OCI-LY7 (cell line): ENCODE measurements at regions not wholly inside any gene's neighbourhood (a gene's known extent, or its start where the extent isn't known, plus 50 kb on each side); places are given as distances from the start of the nearest gene placed in this dataset.

ENCODE experiments used
- BruUV-seq: library from RNA; stranded (reverse); fragments of 400-500 nt; replicated peaks from 2 replicates; lab custom pipeline; 2021; lab: Mats Ljungman, UMichigan
- CTCF ChIA-PET: fragments of 300-600 bp; sonication (Branson Sonifier 250); formaldehyde crosslinking; loops from one replicate; lab custom pipeline; 2022; ENCODE audit warnings: antibody characterized with exemption; ENCODE audit not compliant: unreplicated experiment; lab: Charles Lee
- POLR2A ChIA-PET: fragments of 300-600 bp; sonication (Branson Sonifier 250); formaldehyde crosslinking; loops from one replicate; lab custom pipeline; 2022; ENCODE audit warnings: antibody characterized with exemption; lab: Charles Lee
- DNase-seq: peaks from one replicate; pipeline ENCODE4 v3.0.0-alpha.2; 2015; ENCODE audit warnings: low spot score
- H2AFZ ChIP-seq: fragments of 200-600 bp; sonication (generic), shearing (Covaris generic); 2 replicates; pipeline ENCODE4 v1.6.1; 2014; ENCODE audit warnings: mild to moderate bottlenecking, antibody characterized with exemption, low read length, moderate library complexity
- H3K27ac ChIP-seq: fragments of 200-600 bp; sonication (generic); 2 replicates; pipeline ENCODE4 v1.5.1; 2014; ENCODE audit warnings: mixed run types, low read depth, mild to moderate bottlenecking, moderate library complexity, low read length, inconsistent platforms; ENCODE audit not compliant: poor library complexity, severe bottlenecking
- H3K36me3 ChIP-seq: fragments of 200-600 bp; sonication (generic); 2 replicates; pipeline ENCODE4 v1.6.1; 2014; ENCODE audit warnings: mild to moderate bottlenecking, antibody characterized with exemption, low read length, moderate library complexity, mixed read lengths; ENCODE audit not compliant: insufficient read depth
- H3K4me1 ChIP-seq: fragments of 200-600 bp; sonication (generic); 2 replicates; pipeline ENCODE4 v1.5.1; 2014; ENCODE audit warnings: mild to moderate bottlenecking, low read length; ENCODE audit not compliant: insufficient read depth, poor library complexity, severe bottlenecking
- H3K4me2 ChIP-seq: fragments of 200-600 bp; sonication (generic); 2 replicates; pipeline ENCODE4 v1.6.1; 2014; ENCODE audit warnings: mild to moderate bottlenecking, low read length
- H3K4me3 ChIP-seq: fragments of 200-600 bp; sonication (generic); 2 replicates; pipeline ENCODE4 v1.5.1; 2014; ENCODE audit warnings: mild to moderate bottlenecking, low read depth, low read length; ENCODE audit not compliant: poor library complexity, severe bottlenecking
- H3K79me2 ChIP-seq: fragments of 200-600 bp; sonication (generic); 2 replicates; pipeline ENCODE4 v1.6.1; 2016; ENCODE audit warnings: low read depth, mild to moderate bottlenecking, low read length, moderate library complexity, mixed read lengths; ENCODE audit not compliant: insufficient read depth
- H3K9me2 ChIP-seq: fragments of 200-600 bp; sonication (generic); 2 replicates; pipeline ENCODE4 v1.6.1; 2016; ENCODE audit warnings: mild to moderate bottlenecking, low read length, mixed read lengths; ENCODE audit not compliant: insufficient read depth
- H3K9me3 ChIP-seq: fragments of 200-600 bp; sonication (generic); 2 replicates; pipeline ENCODE4 v1.6.1; 2014; ENCODE audit warnings: mild to moderate bottlenecking, mixed run types, low read length, mixed read lengths
- H4K20me1 ChIP-seq: fragments of 200-600 bp; sonication (generic); 2 replicates; pipeline ENCODE4 v1.6.1; 2014; ENCODE audit warnings: mild to moderate bottlenecking, antibody characterized with exemption, low read length, moderate library complexity, mixed read lengths; ENCODE audit not compliant: insufficient read depth
- CTCF ChIP-seq: fragments of 200-600 bp; sonication (generic); conservative IDR thresholded peaks from 2 replicates; pipeline ENCODE4 v1.5.1; 2014; ENCODE audit warnings: mild to moderate bottlenecking, antibody characterized with exemption, low read length, moderate library complexity, mixed read lengths
- EZH2phosphoT487 ChIP-seq: fragments of 200-600 bp; sonication (generic); IDR thresholded peaks from 2 replicates; pipeline ENCODE4 v1.6.1; 2018; ENCODE audit warnings: low read depth, borderline replicate concordance, mild to moderate bottlenecking, mixed run types, antibody characterized with exemption, low read length, moderate library complexity, mixed read lengths
- intact Hi-C: fragments of 100-400 bp; cut with micrococcal nuclease; formaldehyde crosslinking; loops from one replicate; pipeline ENCODE4 v1.10.0; 2022; ENCODE audit not compliant: unreplicated experiment

GRCh38 chr13:67519356-67519755 lies 289.2 kb upstream of the PCDH9 start:
- DNase-seq: no peak
- Histone ChIP-seq H4K20me1 (no peaks in the 10 kb centered on the region), H3K27ac (no peak overlapping the region), H3K9me2 (no peaks in the 10 kb centered on the region), H3K4me2 (no peak overlapping the region), H3K4me1 (no peaks in the 10 kb centered on the region), H3K9me3 (no peaks in the 10 kb centered on the region), H2AFZ (no peak overlapping the region), H3K4me3 (no peak overlapping the region), H3K36me3 (no peaks in the 10 kb centered on the region), H3K79me2 (no peaks in the 10 kb centered on the region)
- no peak for TF ChIP-seq CTCF
- no peak for TF ChIP-seq EZH2phosphoT487
- no TSS peak for BruUV-seq
- CTCF ChIA-PET: no interaction called here
- intact Hi-C loops: no loop called here
- POLR2A ChIA-PET: no interaction called here

- H3K36me3 ChIP-seq: no peaks in the 10 kb centered on the region
- no peaks in the 10 kb centered on the region for H3K4me1 ChIP-seq
- ChIA-PET CTCF (no interaction called here), POLR2A (no interaction called here)
- TF ChIP-seq EZH2phosphoT487 (no peak), CTCF (no peak)
- H3K79me2 ChIP-seq: no peaks in the 10 kb centered on the region
- H2AFZ ChIP-seq: no peak overlapping the region
- no TSS peak for BruUV-seq
- H3K27ac ChIP-seq: no peak overlapping the region
- no peak overlapping the region for H3K4me2 ChIP-seq
- intact Hi-C loops: no loop called here
- H4K20me1 ChIP-seq: no peaks in the 10 kb centered on the region
- H3K4me3 ChIP-seq: no peak overlapping the region
- H3K9me2 ChIP-seq: no peaks in the 10 kb centered on the region
- H3K9me3 ChIP-seq: no peaks in the 10 kb centered on the region
- DNase-seq: no peak
Measured at GRCh38 chr13:67518785-67519184, 288.6 kb upstream of the PCDH9 start.

- no peak overlapping the region for H2AFZ ChIP-seq
- CTCF ChIA-PET: no interaction called here
- H3K4me1 ChIP-seq: no peaks in the 10 kb centered on the region
- H3K9me3 ChIP-seq: no peaks in the 10 kb centered on the region
- H4K20me1 ChIP-seq: no peaks in the 10 kb centered on the region
- no TSS peak for BruUV-seq
- intact Hi-C loops: no loop called here
- no peaks in the 10 kb centered on the region for H3K9me2 ChIP-seq
- H3K4me2 ChIP-seq: no peak overlapping the region
- H3K36me3 ChIP-seq: no peaks in the 10 kb centered on the region
- no peak for DNase-seq
- no peak overlapping the region for H3K4me3 ChIP-seq
- H3K27ac ChIP-seq: no peak overlapping the region
- POLR2A ChIA-PET: interaction anchor here (1.1 kb wide), 1 partner anchor 23 kb away, joined by 3 read pairs; no protein-coding TSS in a partner anchor
- H3K79me2 ChIP-seq: no peaks in the 10 kb centered on the region
- TF ChIP-seq CTCF (no peak), EZH2phosphoT487 (no peak)
Measured at GRCh38 chr13:67515895-67516294, 285.8 kb upstream of the PCDH9 start.
